GM13976 (cell line): ENCODE measurements at regions not wholly inside any gene's neighbourhood (a gene's known extent, or its start where the extent isn't known, plus 50 kb on each side); places are given as distances from the start of the nearest gene placed in this dataset.

Source experiments
- DNase-seq: peaks from one replicate; pipeline ENCODE4 v3.0.0; 2012; ENCODE audit warnings: low spot score
- in situ Hi-C: fragments of 300-500 bp; cut with MboI; formaldehyde crosslinking; loops from one replicate; pipeline ENCODE4 v1.12.0; 2022; ENCODE audit warnings: low sequenced_read_pairs, mixed read lengths, inconsistent platforms; ENCODE audit not compliant: unreplicated experiment
- TF ChIP-seq, protein P1 (sequence below): IDR thresholded peaks from 2 replicates; pipeline ENCODE4 v1.5.1; 2012; ENCODE audit warnings: borderline replicate concordance, mild to moderate bottlenecking; ENCODE audit not compliant: insufficient read depth; ENCODE audit errors: extremely low read depth, missing control alignments, control extremely low read depth

DNA sequence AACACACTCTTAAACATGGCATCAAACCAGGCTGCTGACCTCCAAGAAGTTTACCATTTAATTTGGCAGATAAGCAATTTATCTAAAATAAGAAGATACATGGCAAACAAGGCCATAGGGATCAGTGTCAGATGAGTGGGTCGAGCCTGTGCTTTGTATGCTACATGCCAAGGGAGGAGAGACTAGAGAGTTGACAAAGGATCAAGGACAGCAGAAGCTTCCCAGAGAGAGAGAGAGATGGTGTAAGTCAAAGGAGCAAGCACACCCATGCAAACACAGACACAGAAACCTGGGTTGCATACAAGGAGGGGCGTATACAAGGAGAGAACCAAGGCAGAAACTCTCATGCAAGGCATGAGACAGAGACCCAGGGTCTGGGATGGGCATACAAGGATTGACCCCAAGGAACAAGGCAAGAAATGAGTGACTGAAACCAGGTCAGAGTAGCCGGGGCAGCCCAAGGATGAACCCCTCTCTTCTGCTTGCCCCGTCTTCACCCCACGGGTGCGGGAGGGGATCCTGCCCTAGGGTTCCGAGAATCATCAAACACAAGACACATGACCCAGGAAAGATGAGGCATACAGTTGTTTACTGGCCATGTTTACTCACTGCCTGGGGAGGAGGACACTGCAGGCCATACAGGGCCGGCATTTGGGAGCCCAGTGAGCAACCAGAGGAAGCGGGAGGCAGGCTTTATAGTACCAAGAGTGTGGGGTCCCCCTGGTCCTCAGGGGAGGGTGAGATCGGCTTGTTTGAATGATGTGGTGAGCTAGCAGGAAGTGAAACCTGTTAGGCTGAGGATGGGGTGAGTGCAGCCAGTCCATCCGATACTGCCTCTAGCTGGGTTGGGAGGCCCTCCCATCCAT, 529.2 kb upstream of the ID2 start:
- in situ Hi-C loops: no loop called here
- DNase-seq: peak; percentile 77
- TF ChIP-seq, protein P1, sequence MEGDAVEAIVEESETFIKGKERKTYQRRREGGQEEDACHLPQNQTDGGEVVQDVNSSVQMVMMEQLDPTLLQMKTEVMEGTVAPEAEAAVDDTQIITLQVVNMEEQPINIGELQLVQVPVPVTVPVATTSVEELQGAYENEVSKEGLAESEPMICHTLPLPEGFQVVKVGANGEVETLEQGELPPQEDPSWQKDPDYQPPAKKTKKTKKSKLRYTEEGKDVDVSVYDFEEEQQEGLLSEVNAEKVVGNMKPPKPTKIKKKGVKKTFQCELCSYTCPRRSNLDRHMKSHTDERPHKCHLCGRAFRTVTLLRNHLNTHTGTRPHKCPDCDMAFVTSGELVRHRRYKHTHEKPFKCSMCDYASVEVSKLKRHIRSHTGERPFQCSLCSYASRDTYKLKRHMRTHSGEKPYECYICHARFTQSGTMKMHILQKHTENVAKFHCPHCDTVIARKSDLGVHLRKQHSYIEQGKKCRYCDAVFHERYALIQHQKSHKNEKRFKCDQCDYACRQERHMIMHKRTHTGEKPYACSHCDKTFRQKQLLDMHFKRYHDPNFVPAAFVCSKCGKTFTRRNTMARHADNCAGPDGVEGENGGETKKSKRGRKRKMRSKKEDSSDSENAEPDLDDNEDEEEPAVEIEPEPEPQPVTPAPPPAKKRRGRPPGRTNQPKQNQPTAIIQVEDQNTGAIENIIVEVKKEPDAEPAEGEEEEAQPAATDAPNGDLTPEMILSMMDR: no peak

DNA sequence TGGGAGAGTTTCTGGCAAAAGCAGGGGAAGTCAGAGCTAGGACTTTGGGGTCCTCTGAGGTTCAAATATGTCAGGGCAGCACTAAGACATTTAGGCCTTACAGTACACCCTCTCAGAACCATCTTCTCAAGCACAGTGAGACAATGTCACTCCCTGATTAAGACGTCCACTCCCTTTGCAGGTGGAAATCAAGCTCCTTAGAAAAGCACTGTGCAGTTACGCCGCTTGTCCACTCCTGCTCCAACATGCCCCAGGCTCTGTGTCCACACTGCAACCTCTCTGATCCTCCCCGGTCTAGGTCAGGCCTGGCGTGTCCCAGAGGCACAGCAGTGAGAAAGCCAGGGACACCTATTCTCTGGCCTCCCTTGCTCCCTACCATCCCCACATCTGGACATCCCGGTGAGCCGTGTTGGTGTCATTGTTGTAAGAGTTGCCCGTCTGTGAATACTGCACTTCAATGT, 528.6 kb upstream of the ID2 start:
- DNase-seq: no peak
- TF ChIP-seq, protein P1: no peak
- in situ Hi-C loops: no loop called here

DNA sequence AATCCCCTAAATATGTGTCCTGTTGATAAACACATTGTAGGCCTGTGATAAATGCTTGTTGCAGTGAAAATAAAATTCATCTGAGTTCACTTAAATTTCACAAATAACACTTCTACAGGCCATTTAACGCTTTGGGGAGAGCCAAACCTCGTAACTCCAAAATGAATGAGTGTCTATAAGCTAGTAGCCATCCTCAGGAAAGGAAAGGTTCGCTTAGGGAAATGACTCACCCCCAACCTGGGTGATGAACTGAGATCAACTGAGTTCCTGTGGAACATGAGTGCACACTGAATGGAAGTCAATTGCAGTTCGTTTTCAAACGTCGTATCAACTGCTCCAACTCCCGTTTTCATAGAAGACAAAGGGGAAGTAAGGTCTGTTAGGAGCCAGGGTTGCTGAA, 527.6 kb upstream of the ID2 start:
- no peak for DNase-seq
- TF ChIP-seq, protein P1: no peak
- in situ Hi-C loops: no loop called here

DNA sequence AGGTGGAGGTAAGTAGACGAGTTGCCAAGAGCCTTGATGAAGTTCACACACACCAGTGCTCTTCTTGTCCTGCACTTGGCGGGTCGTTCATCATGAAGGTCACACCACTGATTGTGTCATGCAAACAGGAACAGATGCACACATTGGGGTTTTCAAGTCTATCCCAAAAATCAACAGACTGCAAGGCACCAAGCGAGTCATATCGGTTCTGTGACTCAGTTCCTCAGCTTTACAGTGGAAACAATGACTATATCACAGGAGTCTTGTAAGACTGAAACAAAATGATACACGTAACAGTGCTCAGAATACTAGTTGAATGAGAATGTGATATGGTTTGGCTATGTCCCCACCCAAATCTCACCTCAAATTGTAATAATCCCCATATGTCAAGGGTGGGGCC, 526.9 kb upstream of the ID2 start:
- in situ Hi-C loops: no loop called here
- TF ChIP-seq, protein P1: no peak
- DNase-seq: no peak

DNA sequence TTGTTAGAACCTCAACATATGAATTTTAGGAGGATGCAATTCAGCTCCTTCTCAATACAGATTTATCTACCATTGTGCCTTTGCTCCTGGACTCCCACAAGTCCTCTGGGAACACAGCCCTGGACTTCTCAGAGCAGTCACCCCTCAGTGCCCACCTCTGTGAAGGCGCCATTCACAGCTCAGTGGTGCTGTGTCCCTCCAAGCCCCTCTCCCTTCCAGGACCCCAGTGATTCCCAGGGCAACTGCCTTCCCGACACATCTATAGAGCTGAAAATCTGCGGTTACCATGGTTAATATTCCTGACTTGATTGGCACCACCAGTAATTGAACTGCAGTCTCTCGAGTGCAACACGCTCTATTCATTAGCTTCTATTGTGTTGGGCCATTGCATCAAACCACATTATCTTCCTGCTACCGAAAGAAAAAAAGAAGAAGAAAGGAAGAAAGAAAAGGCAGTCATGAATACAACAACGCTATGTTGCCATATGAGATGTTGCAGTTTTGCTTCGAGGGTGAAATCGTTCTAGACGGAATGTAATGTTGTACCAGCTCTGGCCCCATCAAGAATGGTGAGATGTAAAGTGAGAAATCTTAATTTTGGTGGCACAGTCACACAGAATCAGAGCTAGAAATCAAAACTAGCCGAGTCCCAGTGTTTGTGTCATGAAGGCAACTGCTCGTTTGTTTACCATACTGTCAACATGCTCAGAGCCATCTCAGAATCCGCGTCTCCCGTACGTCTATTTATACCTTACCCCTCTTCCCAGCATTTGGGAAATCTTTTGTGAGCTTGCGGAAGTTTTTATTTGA, 524.0 kb upstream of the ID2 start:
- TF ChIP-seq, protein P1: no peak
- no peak for DNase-seq
- in situ Hi-C loops: no loop called here

DNA sequence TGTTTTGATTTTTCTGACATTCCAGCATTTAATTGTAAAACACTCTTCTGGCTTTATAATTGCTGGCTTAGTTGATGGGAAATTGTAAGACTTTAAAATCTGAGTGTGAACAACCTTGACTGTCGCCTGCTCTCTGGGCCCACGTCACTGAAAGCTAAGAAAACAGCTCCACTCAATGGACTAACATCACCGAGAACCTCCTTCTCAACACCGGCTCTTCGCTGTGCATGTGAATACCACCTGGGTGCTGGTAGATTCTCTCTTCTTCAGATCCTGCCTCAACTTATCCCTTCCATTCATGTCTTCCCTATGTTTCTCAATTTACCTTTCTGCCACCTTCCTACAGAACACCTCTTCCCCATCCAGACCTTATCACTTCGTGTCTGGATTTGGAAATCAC, 523.1 kb upstream of the ID2 start:
- in situ Hi-C loops: no loop called here
- TF ChIP-seq, protein P1: no peak
- DNase-seq: no peak
